GM19438 (cell line): ENCODE measurements at regions not wholly inside any gene's neighbourhood (a gene's known extent, or its start where the extent isn't known, plus 50 kb on each side); places are given as distances from the start of the nearest gene placed in this dataset.
"Not testable (repeated sequence)": the region's sequence is repeated elsewhere in the genome, so short reads cannot be mapped to it uniquely, and the experiment has no call there.

Experiments used
- ATAC-seq: cut with Tn5 transposase; IDR thresholded peaks from one replicate; pipeline ENCODE4 v1.9.1; 2021; ENCODE audit warnings: low read depth; ENCODE audit not compliant: unreplicated experiment

- ATAC-seq, result no peak
Observed at GRCh38 chr6:164612751-164613150, 696.7 kb downstream of the C6orf118 start.

- ATAC-seq, result not testable (repeated sequence)
Observed at GRCh38 chr6:164610859-164611258, 698.5 kb downstream of the C6orf118 start.

GRCh38 chr6:164602415-164602814, 707.0 kb downstream of the C6orf118 start:
- not testable (repeated sequence) for ATAC-seq

DNA sequence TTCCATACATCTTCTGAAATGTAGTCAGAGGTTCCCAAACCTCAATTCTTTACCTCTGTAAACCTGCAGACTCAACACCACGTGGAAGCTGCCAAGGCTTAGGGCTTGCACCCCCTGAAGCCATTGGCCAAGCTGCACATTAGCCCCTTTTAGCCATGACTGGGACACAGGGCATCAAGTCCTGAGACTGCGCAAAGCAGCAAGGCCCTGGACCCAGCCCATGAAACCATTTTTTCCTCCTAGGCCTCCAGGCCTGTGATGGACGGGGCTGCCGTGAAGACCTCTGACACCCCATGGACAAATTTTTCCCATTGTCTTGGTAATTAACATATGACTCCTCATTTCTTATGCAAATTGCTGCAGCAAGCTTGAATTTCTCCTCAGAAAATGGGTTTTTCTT, 727.8 kb downstream of the C6orf118 start:
- ATAC-seq, result no peak

DNA sequence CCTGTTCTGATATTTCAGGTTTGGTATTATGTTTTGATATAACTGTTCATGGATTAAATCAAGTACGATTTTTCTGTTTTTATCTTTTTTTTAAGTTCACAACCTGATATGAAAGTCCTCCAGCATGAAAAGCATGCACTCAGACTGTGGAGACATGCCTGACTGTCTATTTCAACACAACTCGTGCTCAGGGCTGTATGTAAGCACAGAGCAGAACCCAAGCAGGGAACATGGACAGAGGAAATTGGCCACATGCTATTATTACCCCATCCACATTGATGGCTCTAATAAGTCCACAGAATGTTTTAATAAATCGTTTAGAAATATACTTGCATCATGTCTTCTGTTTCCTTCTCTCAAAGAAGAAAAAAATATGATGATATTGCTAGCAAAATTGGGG, 730.4 kb downstream of the C6orf118 start:
- no peak for ATAC-seq

DNA sequence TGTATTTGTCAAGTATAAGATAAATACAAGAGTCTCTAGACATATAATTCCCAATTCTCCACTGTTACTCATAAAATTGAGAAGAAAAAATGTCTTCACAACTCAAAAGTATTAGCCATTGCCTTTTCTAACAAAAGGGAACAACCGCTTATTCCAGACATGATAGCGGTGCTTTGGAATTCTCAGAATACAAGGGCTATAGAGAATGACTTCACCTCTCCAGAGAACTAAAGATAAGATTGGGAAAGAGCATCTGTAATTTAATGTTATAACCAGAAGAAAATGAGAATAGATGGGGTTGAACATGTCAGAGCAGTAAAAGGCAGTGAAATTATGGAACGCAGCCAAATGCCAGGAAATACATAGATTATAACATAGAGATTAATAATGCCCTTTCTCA, 730.8 kb downstream of the C6orf118 start:
- no peak for ATAC-seq

DNA sequence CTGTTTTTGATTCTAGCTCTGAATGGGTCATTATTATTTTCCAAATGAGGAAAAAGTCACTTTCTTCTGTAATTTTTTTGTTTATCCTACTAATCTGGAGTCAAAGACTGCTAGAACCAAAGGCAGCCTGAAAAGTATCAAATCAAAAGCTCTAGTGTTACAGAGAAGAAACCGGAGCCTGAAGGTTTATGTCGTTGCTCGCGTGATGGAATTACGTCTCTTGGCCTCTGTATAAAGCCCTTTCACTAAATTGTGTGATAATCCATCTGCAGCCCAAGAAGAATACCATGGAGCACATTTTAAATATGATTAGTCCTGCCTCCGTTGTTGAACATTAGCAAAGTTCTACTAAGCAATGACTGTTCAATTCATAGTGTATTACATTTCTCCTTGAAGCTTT, 738.6 kb downstream of the C6orf118 start:
- ATAC-seq, result no peak

DNA sequence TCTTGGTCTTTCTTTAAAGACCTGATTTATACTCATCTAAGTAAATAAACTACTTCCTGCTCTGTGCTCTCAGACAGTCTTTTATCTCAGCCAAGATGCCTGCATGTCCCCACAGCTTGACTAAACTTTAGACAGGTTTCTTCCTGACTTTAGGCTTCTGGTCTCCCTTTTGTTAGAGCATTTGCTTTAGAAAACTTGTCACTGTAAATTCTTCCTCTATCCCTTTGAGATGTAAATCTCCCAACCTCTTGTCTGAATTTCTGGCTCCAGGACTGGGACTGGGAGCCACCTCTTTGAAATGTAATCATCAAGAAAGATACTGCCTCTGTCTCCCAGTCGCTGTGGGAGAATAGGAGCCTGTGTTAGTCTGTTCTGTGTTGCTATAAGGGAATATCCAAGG, 739.9 kb downstream of the C6orf118 start:
- no peak for ATAC-seq

- ATAC-seq, result no peak
Observed at GRCh38 chr6:164563924-164564323, 745.5 kb downstream of the C6orf118 start.

DNA sequence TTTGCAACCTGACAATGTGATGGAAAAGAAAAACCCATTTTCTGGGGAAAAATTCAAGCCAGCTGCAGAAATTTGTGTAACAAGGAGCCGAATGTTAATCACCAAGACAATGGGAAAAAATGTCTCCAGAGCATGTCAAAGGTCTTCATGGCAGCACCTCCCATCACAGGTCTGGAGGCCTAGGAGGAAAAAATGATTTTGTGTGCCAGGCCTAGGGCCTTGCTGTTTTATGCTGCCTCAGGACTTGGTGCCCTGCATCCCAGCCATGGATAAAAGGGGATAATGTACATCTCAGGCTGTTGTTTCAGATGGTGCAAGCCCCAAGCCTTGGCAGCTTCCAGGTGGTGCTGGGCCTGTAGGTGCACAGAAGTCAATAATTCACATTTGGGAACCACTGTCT, 747.7 kb downstream of the C6orf118 start:
- ATAC-seq, result no peak

DNA sequence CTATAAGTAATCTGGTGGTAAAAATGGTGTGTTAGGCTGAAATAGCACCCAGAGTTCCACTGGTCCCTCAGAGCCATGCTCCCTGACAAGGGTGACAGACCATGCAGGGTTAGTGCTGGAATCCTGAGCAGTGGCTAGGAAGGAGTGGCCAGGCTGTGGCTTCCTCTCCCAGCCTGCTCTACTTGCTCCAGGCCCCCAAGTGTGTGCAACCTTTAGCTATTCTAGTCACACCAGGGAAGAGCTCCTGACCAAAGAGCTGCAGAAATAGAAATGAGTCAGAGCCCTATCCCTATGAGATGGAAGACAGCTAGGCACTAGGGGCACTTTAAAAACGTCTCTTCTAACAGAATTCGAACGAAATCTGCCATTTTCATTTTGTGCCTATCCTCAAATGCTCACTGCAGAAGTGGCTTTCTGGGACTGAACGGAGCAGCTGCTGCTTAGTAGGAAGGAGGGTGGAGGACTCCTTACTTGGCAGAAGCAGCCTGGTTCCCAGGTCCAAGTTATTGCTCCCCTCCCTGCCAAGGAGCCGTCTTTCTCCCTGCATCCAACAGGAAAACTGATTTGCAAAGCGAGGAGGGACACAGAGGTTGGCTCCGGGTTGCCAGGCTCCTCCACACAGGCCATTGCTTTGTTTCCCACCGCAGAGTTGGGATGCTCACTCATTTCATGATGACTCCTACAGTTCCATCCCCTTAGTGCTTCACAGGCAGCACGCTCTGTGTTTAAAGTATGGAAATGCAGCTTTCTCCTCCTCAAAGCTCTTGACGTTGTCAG, 754.5 kb downstream of the C6orf118 start:
- ATAC-seq, result no peak

GRCh38 chr6:164554226-164554625, 755.2 kb downstream of the C6orf118 start:
- ATAC-seq, result no peak

DNA sequence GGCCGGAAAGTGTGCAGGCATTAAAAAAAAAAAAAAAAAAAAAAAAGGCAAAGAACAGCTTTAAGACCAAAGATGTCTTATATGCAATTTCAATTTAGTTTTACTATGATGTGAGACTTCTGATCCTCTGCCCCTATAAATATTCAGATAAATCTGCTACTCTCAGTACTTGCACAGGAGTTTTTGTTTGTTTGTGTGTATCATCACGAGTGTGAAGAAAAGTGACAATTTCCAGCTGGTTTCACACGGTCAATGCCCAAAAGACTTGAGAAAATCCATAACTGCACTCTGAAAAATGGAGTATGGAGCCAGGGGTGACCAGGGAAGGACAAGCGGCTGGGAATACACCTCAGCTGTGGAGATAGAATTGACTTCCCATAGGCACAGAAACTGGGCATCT, 757.7 kb downstream of the C6orf118 start:
- no peak for ATAC-seq

DNA sequence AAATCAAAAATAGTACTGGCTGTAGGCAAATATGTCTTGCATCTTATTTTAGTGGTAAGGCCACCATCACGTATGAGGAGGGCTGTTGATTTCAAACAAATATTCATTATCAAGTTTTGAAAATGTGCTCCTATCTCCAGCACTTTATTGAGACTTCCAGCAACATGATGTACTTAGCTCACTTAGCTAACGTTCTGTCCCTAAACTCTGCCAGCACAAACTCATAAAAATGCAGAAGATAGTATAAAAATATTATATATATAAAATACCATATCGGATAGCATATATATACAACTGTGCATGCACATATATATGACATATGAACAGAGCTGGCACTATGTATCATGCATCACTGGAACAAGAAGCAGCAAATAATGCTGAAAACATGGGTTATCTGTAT, 762.3 kb downstream of the C6orf118 start:
- ATAC-seq, result no peak

DNA sequence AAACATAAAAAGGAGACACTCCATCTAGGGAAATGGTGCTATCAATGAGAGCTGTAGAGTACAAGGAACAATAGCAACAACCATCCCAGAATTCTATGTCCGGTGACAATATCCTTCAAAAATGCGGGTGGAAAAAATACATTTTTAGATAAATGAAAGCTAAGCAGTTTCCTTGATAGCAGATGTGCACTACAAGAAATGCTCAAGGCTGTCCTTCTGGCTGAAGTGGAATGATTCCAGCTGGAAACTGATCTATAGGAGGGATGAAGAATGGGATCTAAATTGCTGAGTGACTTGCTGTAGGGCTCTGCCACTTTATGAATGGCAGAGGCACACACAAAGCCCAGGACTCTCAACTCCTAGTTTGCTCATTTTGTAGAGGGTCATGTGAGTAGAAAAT, 763.1 kb downstream of the C6orf118 start:
- ATAC-seq, result no peak

DNA sequence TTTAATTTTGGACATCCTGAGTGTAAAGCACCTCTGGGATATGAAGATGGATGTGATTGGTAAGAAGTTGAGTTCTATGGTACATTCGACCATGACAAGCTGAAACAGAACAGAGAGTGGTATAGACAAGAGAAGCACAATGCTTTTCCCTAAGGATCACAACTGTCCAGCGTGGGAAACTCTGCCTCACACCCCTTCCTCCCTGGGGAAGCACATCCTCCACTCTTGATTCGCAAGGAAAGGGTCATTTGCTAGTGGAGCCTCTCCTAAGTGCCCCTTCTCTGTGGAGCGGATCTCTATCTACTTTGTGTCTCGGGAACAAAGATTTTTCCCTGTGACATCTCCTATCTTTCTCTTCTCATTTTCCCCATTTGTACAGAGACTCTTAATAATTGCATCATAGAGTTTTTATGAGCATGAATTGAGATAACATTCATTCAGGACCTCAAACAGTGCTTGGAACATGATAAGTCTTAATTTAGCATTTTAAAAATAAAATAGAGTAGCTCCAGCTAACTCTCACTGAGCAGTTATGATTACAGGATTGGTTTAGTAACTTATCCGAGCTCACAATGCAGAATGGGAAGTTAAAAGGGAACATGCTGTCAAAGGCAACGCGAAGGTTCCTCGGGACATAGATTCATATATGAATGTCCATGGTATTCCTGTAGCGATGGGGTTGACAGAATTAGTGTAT, 775.2 kb downstream of the C6orf118 start:
- ATAC-seq, result no peak

- ATAC-seq, result no peak
Observed at GRCh38 chr6:164533045-164533362, 776.4 kb downstream of the C6orf118 start.

GRCh38 chr6:164532198-164533044, 777.0 kb downstream of the C6orf118 start:
- ATAC-seq, result no peak

- ATAC-seq, result no peak
Observed at GRCh38 chr6:164531736-164532135, 777.7 kb downstream of the C6orf118 start.

DNA sequence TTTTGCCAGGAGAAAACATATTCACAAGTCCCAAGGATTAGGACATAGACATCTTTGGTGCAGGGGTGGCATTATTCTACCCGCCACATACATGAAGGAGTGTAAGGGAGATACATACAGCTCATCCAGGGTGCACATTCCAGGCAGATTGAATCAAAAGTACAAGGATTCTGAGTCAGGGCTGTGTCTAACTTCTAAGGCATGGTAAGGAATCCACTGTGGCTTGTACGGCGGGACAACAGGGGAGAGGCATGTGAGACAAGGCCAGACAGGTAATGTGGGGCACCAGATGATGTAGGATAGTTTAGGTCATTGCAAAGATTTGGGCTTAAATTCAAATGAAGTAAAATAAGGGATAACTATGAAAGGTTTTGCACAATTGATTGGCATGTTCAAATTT, 780.9 kb downstream of the C6orf118 start:
- ATAC-seq, result no peak

DNA sequence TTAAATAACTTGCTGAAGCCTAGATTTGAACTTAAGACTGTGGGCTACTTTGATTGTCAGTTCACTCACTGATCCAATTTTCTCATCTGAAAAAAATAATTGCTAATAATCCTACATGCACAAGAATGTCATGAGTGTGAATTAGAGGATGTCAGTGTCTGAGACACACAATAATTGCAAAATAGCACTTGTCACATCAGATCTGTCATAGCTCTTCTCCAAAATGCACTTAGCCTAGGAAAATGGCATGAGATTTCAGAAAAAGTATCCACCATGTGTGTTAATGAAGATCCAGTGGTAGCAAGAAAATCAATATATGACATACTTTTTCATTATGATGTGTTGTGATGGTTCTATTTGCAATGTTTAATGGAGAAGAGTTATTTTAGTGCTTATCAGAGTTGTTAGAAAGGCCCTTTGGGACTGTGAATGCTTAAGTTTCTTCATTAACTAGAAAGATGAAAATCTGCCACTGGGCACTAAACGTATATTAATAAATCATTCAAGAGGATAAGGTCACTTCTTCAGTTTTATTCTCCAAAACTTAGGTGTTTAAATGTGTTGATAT, 786.2 kb downstream of the C6orf118 start:
- no peak for ATAC-seq
